Cardiac fibroblast (primary cell): ENCODE measurements at regions not wholly inside any gene's neighbourhood (a gene's known extent, or its start where the extent isn't known, plus 50 kb on each side); places are given as distances from the start of the nearest gene placed in this dataset.
A peak's percentile ranks its signal among the peaks of the same experiment; 100 is the strongest.

Experiments
- DNase-seq, 2 donors: peaks; one replicate each; pipeline versions ENCODE4 v3.0.0 to v3.0.0-alpha.2; 2010; ENCODE audit warnings: low read depth in 2 of 2
- H3K4me3 ChIP-seq, 2 donors: replicated peaks in 1 of 2; 1 replicate in 1 of 2; 2 replicates in 1 of 2; pipeline ENCODE4 v1.5.1; 2011; ENCODE audit warnings: low read depth in 2 of 2, low read length in 2 of 2, mild to moderate bottlenecking in 2 of 2, moderate library complexity in 1 of 2
- CTCF ChIP-seq: IDR thresholded peaks from one replicate; pipeline ENCODE4 v1.5.1; 2011; ENCODE audit warnings: low read depth, mild to moderate bottlenecking, low read length, inconsistent platforms

GRCh38 chr2:217559084-217559483, 443.7 kb downstream of the TNS1 start:
- no peak for TF ChIP-seq CTCF
- no peak for DNase-seq
- no peak overlapping the region for H3K4me3 ChIP-seq

DNA sequence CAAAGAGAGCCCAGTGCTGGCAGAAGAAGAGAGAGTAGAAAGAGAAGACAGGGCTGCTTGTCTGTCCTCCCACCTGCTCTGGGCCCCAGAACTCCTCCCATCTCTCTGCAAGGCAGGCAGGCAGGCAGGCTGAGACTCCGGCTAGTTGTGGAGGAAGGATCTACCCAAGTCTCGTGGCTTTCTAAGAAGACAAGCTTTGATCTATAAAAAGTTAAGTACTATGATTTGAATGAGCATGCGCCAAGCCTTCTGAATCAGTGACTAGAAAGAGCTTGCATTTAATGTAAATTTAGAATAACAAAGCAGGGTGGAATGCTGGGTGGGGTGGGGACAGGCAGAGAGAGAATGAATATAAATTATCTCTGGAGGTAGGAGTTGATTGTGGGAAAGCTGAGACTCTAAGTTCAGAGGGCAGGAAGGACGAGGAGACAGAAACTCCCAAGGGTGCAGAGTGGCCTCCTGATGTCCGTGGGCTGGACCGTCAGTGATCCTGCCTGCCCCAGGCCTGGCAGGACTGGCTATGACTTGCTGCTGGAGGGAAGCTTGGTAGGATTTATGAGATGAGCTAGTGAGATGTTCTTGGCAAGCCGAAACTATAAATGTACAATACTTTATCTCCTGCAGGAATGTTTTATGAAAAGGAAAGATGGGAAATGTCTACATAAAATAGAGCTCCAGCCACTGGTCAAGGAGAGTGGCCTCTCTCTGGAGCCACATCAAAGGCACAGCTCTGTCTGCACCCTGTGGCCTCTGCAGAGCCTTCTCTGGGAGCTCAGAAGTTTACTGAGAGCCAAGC, 447.5 kb downstream of the TNS1 start:
- no peak overlapping the region for H3K4me3 ChIP-seq
- no peak for TF ChIP-seq CTCF
- peak in 1 of 2 donors; percentile 6 for DNase-seq

GRCh38 chr2:217553679-217554078, 449.1 kb downstream of the TNS1 start:
- DNase-seq = no peak
- no peak for TF ChIP-seq CTCF
- H3K4me3 ChIP-seq = no peak overlapping the region

DNA sequence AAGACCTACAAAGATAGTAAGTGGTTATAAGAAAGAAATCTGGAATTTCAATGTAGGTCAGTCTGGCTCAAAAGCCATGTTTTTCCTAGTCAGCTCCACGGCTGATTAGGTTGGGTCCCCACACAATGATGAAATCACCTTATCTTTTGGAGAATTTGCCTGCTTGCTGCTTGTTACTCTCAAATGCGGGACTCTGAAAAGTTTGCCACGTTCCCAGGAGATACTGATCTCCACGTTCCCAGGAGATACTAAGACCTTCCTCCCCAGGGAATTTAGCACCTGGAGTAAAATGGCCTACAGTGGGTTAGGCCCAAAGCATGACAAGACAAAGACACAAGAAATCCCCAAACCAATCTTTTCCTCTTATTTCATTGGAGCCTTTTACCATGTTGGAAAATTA, 449.6 kb downstream of the TNS1 start:
- no peak overlapping the region for H3K4me3 ChIP-seq
- TF ChIP-seq CTCF = no peak
- no peak for DNase-seq

GRCh38 chr2:217552081-217552480, 450.7 kb downstream of the TNS1 start:
- no peak overlapping the region for H3K4me3 ChIP-seq
- DNase-seq = no peak
- TF ChIP-seq CTCF = no peak

DNA sequence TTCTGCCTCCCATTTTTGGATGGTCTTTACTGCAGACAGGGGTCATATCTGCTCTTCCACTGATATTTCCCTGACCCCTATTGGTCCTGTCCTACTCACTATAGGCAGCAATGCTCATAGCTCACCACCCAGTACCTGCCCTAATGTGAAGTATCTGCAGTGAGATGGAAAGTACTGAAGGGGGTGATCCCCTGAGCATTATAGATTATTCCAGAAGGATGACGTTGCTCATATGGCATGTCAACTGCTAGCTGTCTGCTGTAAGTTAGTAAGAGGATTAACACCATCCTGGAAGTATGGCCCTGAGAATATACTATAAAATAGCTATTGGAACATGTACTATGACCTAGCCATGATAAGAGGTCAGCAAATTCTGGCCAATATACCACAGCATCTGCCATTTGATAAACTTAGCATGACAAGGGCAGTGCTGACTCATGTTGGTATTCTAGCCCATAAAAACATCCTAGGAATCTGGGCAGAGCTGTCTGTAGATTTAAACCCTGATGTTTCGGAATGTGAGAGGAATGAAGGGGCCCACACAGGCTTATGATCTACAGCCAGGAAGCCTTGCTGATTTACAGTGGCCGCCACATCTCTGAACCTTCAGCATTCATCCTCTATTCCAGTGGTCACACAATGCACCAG, 451.4 kb downstream of the TNS1 start:
- no peak for TF ChIP-seq CTCF
- H3K4me3 ChIP-seq = no peak overlapping the region
- peak; percentile 5 to 45 for DNase-seq
